MM.1S (cell line): ENCODE measurements at regions not wholly inside any gene's neighbourhood (a gene's known extent, or its start where the extent isn't known, plus 50 kb on each side); places are given as distances from the start of the nearest gene placed in this dataset.

ENCODE experiments used
- DNase-seq: peaks from one replicate; pipeline ENCODE4 v3.0.0-alpha.2; 2015
- H2AFZ ChIP-seq: fragments of 300-600 bp; sonication (generic); 2 replicates; pipeline ENCODE4 v1.6.0; 2016; ENCODE audit warnings: antibody characterized with exemption, low read length
- H3F3A ChIP-seq: fragments of 300-600 bp; sonication (generic); 2 replicates; pipeline ENCODE4 v1.6.1; 2016; ENCODE audit warnings: mild to moderate bottlenecking, antibody characterized with exemption, low read length, moderate library complexity, mixed read lengths; ENCODE audit not compliant: insufficient read depth
- H3K27ac ChIP-seq: fragments of 300-600 bp; sonication (generic); 2 replicates; pipeline ENCODE4 v1.5.1; 2016; ENCODE audit warnings: mild to moderate bottlenecking, low read length
- H3K27me3 ChIP-seq: fragments of 300-600 bp; sonication (generic); replicated peaks from 2 replicates; pipeline ENCODE4 v1.6.0; 2016; ENCODE audit warnings: low read length; ENCODE audit not compliant: insufficient read depth
- H3K36me3 ChIP-seq: fragments of 300-600 bp; sonication (generic); replicated peaks from 2 replicates; pipeline ENCODE4 v1.6.1; 2016; ENCODE audit warnings: mild to moderate bottlenecking, low read length, mixed read lengths; ENCODE audit not compliant: insufficient read depth
- H3K4me1 ChIP-seq: fragments of 300-600 bp; sonication (generic); 2 replicates; pipeline ENCODE4 v1.6.1; 2016; ENCODE audit warnings: low read length, mixed read lengths
- H3K4me2 ChIP-seq: fragments of 300-600 bp; sonication (generic); 2 replicates; pipeline ENCODE4 v1.6.0; 2016; ENCODE audit warnings: low read depth, low read length
- H3K4me3 ChIP-seq: fragments of 300-600 bp; sonication (generic); 2 replicates; pipeline ENCODE4 v1.5.1; 2016; ENCODE audit warnings: low read length, mixed read lengths
- H3K79me2 ChIP-seq: fragments of 300-600 bp; sonication (generic); 2 replicates; pipeline ENCODE4 v1.6.1; 2016; ENCODE audit warnings: mixed run types, low read length, mixed read lengths
- H3K9ac ChIP-seq: fragments of 300-600 bp; sonication (generic); 2 replicates; pipeline ENCODE4 v1.6.1; 2016; ENCODE audit warnings: low read length, mixed read lengths
- H3K9me2 ChIP-seq: fragments of 300-600 bp; sonication (generic); replicated peaks from 2 replicates; pipeline ENCODE4 v1.6.1; 2016; ENCODE audit warnings: mild to moderate bottlenecking, low read length, mixed read lengths; ENCODE audit not compliant: insufficient read depth
- H3K9me3 ChIP-seq: fragments of 300-600 bp; sonication (generic); replicated peaks from 2 replicates; pipeline ENCODE4 v1.6.1; 2016; ENCODE audit warnings: mild to moderate bottlenecking, low read length, mixed read lengths; ENCODE audit not compliant: insufficient read depth
- H4K20me1 ChIP-seq: fragments of 300-600 bp; sonication (generic); 2 replicates; pipeline ENCODE4 v1.6.1; 2016; ENCODE audit warnings: mild to moderate bottlenecking, low read length, moderate library complexity, mixed read lengths; ENCODE audit not compliant: insufficient read depth
- EZH2 ChIP-seq: fragments of 300-600 bp; sonication (generic); optimal IDR thresholded peaks from 2 replicates; pipeline ENCODE3; 2017; ENCODE audit warnings: low read depth, mild to moderate bottlenecking, antibody characterized with exemption, low read length, mixed read lengths
- EZH2phosphoT487 ChIP-seq: fragments of 300-600 bp; sonication (generic); IDR thresholded peaks from 2 replicates; pipeline ENCODE4 v1.6.1; 2018; ENCODE audit warnings: antibody characterized with exemption, low read length
- TF ChIP-seq, protein P1 (sequence below): fragments of 300-600 bp; sonication (generic); IDR thresholded peaks from 2 replicates; pipeline ENCODE4 v1.5.1; 2016; ENCODE audit warnings: antibody characterized with exemption, low read length, mixed read lengths

DNA sequence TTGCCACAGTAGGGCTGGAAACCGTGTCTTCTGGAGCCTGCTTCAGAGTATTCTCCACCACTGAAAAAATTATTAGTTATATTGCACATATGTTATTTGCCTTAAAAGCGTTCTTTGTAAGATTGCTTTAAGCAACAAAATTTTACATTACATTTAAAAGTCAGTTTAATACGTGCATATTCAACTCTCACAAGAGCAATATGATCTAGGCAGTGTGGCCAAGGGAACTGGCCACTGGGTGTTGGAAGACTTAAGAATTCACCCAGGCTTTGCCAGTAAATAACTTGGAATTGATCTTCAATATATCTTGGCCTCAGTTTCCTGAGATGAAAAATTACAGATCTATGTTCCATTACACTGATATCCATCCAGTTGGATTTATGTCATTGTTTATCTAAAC lies 694.4 kb downstream of the EFNA5 start:
- no peak for DNase-seq
- H3K4me2 ChIP-seq: no peak overlapping the region

DNA sequence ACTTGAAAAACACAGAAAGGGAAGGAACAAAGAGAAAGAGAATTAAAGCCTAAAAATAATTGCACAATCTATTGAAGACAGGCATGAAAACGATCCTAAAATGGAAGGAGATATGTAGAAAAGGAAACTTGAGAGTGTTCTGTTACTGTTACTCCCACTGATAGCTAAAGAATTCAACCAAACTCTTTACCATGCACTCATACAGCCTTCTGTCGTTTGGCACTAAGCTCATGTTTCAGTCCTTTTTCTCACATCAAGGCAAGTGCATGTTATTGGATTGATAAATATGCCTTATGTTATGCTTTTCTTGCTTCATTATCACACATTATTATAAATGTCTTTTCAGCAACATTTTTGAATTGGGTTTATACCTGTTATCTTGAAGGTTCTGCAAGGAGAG lies 696.5 kb downstream of the EFNA5 start:
- Histone ChIP-seq H3K4me3 (no peak overlapping the region), H3K9me3 (no peaks in the 10 kb centered on the region), H3F3A (no peaks in the 10 kb centered on the region), H2AFZ (no peak overlapping the region), H3K9me2 (no peaks in the 10 kb centered on the region), H3K4me1 (no peaks in the 10 kb centered on the region), H3K9ac (no peak overlapping the region), H3K27ac (no peak overlapping the region), H4K20me1 (no peaks in the 10 kb centered on the region), H3K4me2 (no peak overlapping the region), H3K27me3 (no peaks in the 10 kb centered on the region), H3K36me3 (no peaks in the 10 kb centered on the region), H3K79me2 (no peaks in the 10 kb centered on the region)
- DNase-seq: no peak
- TF ChIP-seq EZH2phosphoT487 (no peak), EZH2 (no peak)
- TF ChIP-seq, protein P1, sequence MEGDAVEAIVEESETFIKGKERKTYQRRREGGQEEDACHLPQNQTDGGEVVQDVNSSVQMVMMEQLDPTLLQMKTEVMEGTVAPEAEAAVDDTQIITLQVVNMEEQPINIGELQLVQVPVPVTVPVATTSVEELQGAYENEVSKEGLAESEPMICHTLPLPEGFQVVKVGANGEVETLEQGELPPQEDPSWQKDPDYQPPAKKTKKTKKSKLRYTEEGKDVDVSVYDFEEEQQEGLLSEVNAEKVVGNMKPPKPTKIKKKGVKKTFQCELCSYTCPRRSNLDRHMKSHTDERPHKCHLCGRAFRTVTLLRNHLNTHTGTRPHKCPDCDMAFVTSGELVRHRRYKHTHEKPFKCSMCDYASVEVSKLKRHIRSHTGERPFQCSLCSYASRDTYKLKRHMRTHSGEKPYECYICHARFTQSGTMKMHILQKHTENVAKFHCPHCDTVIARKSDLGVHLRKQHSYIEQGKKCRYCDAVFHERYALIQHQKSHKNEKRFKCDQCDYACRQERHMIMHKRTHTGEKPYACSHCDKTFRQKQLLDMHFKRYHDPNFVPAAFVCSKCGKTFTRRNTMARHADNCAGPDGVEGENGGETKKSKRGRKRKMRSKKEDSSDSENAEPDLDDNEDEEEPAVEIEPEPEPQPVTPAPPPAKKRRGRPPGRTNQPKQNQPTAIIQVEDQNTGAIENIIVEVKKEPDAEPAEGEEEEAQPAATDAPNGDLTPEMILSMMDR: no peak

More for the DNA sequence above, 694.4 kb downstream of the EFNA5 start:
- no peaks in the 10 kb centered on the region for H3K4me1 ChIP-seq
- no peaks in the 10 kb centered on the region for H3K27me3 ChIP-seq
- H3K9me2 ChIP-seq: no peaks in the 10 kb centered on the region
- TF ChIP-seq, protein P1: no peak
- TF ChIP-seq EZH2phosphoT487: no peak
- no peak for TF ChIP-seq EZH2
- H3F3A ChIP-seq: no peaks in the 10 kb centered on the region
- no peak overlapping the region for H2AFZ ChIP-seq
- H3K9me3 ChIP-seq: no peaks in the 10 kb centered on the region
- H4K20me1 ChIP-seq: no peaks in the 10 kb centered on the region
- H3K79me2 ChIP-seq: no peaks in the 10 kb centered on the region
- no peak overlapping the region for H3K27ac ChIP-seq
- H3K36me3 ChIP-seq: no peaks in the 10 kb centered on the region
- H3K4me3 ChIP-seq: no peak overlapping the region
- no peak overlapping the region for H3K9ac ChIP-seq

DNA sequence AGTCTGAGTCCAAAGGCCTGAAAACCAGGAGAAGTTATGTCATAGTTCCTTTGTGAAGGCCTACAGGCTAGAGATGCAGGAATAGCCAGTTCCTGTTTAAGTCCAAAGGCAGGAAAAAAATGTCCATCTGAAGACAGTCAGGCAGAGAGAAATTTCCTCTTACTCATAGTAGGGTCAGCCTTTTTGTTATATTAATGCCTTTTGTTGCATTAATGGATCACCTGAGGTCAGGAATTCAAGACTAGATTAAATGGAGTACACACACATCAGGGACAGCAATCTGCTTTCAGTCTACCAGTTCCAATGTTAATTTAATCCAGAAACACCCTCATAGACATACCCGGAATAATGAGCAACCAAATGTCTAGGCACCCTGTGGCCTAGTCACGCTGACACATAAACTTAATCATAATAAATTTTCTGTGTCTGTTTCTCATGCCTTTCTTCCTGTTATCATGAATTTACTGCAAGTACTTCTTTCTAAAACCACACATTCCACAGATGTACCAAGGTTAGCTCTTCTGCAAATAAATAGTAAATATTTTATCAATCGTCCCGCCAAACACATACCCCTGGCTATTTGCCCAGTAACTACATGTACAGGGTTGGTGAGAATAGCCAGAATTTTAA lies 703.9 kb downstream of the EFNA5 start:
- no peaks in the 10 kb centered on the region for H3K9me3 ChIP-seq
- no peaks in the 10 kb centered on the region for H4K20me1 ChIP-seq
- no peaks in the 10 kb centered on the region for H3K4me1 ChIP-seq
- no peak overlapping the region for H3K9ac ChIP-seq
- H3K4me2 ChIP-seq: no peak overlapping the region
- DNase-seq: no peak
- no peak overlapping the region for H3K27ac ChIP-seq
- no peak overlapping the region for H3K4me3 ChIP-seq
- H2AFZ ChIP-seq: no peak overlapping the region
- no peaks in the 10 kb centered on the region for H3K9me2 ChIP-seq
- H3F3A ChIP-seq: no peaks in the 10 kb centered on the region
- no peaks in the 10 kb centered on the region for H3K36me3 ChIP-seq
- TF ChIP-seq EZH2phosphoT487: no peak
- TF ChIP-seq, protein P1: no peak
- no peak for TF ChIP-seq EZH2
- H3K27me3 ChIP-seq: no peaks in the 10 kb centered on the region
- no peaks in the 10 kb centered on the region for H3K79me2 ChIP-seq
